ENCODE measurements at regions not wholly inside any gene's neighbourhood (a gene's known extent, or its start where the extent isn't known, plus 50 kb on each side); places are given as distances from the start of the nearest gene placed in this dataset.
"Not testable (repeated sequence)": the region's sequence is repeated elsewhere in the genome, so short reads cannot be mapped to it uniquely, and the experiment has no call there.

DNA sequence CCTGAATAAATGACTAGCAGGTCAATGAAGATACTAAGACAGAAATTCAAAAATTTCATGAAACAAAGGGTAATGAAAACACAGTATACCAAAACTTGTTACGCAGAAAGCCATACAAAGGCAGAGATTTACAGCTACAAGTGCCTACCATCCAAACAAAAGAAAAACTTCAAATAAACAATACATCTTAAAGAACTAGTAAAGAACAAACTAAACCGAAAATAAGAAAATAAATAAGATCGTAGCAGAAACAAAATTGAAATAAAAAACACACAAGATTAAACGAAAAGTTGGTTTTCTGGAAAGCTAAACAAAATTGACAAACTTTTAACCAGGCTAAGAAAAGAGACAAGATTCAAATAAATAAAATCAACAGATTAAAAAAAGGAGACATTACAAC is 51.5 kb downstream of the VPREB1 start:
- not testable (repeated sequence) for DNase-seq (ENCODE audit: low read depth in 3 of 3)

DNA sequence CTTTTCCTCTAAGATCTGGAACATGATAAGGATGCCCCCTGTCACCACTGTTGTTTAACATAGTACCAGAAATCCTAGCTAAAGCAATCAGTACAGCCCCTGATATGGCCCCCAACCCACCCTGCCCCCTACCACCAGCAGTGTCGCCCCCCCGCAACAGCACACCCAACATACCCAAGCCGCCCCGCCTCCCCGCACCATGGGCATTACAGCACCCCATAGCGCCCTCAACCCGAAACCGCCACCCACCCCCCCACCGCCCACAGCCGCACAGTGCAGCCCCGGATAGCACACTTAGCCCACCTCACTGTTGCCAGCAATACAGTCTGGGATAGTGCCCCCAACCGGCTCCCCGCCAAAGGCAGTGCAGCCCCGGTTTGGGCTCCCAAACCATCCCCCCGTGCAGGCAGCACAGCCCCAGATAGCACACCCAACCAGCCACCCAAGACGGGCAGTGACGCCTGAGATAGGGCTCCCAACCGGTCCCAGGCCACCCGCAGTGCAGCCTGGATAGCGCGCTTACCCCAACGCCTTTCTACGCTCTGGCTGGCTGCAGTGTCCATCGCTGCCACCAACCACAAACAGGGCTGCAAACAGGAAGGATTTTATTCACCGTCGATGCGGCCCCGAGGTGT is 52.7 kb downstream of the VPREB1 start:
- not testable (repeated sequence) for DNase-seq (ENCODE audit: low read depth in 3 of 3)

DNA sequence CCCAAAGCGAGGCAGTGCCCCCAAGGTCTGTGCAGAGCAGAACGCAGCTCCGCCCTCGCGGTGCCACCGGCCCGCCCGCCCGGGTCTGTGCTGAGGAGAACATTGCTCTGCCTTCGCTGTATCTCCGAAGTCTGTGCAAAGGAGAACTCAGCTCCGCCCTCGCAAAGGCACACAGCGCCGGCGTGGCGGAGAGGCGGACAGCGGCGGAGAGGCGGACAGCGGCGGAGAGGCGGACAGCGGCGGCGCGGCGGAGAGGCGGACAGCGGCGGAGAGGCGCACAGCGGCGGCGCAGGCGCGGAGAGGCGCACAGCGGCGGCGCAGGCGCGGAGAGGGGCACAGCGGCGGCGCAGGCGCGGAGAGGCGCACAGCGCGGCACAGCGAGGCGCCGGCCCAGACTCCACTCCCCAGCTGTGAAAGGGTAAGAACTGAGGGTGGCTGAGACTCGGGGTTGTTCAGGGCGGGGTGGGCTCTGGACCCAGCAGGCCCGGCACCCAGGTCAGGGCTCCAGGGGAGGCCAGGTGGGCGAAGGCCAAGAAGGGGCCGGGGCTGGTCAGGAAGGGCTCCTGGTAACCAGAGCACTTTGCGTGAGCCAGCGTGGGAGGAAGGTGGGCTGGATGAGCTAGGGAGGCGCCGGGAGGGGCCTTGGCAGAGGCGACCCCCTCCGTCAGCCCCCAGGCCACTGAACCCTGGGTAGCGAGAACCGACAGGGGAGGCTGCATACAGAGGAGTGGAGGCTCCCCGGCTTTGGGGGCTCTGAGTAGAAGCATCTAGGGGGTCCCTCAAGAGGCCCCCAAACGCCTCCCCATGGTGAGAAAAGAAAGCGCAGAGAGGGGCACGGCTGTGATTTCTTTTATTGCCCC is 53.4 kb downstream of the VPREB1 start:
- peak; percentile 46 to 59 (median 54) for DNase-seq (ENCODE audit: low read depth in 3 of 3)

GRCh38 chr22:22298654-22299009 is 54.0 kb downstream of the VPREB1 start:
- not testable (repeated sequence) for DNase-seq (ENCODE audit: low read depth in 3 of 3)

GRCh38 chr22:22300511-22300910 is 55.9 kb downstream of the VPREB1 start:
- not testable (repeated sequence) for DNase-seq (ENCODE audit: low read depth in 3 of 3)

DNA sequence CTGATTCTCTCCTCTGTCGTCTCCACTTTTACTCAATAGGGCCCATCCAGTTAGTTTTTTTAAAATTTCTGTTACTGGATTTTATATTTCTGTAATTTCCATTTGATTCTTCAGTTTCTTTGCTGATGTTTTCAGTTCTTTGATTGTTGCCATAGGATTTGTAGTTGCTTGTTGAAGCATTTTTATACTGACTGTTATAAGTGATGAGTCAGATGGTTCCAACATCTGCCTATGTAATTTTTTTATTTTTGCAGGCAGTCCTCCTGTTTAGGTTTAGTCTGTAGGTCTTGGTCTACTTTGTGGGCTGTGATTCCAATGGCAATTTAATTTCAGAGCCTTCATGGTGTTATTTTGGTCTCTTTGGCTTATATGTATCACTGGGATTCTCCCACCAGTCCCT is 56.4 kb downstream of the VPREB1 start:
- DNase-seq (ENCODE audit: low read depth in 3 of 3): not testable (repeated sequence)

DNA sequence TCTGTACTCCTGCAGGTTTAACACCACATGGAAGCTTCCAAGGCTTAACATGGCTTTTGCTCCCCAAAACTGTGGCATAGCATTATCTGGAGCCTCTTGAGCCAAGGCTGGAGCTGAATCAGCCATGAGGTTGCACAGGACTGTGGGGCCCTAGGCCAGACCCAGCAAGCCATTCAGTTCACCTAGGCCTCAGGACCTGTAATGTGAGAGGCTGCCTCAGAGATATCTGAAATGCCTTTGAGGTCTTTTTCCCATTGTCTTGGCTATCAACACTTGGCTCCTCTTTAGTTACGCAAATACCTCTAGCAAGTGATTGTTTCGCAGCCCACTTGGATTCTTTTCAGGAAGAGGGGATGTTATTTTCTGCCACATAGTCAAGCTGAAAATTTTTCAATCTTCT is 72.0 kb downstream of the VPREB1 start:
- DNase-seq (ENCODE audit: low read depth in 3 of 3): no peak

GRCh38 chr22:22318723-22319465 is 74.3 kb downstream of the VPREB1 start:
- no peak for DNase-seq (ENCODE audit: low read depth in 3 of 3)

GRCh38 chr22:22321743-22322611 is 77.4 kb downstream of the VPREB1 start:
- DNase-seq (ENCODE audit: low read depth in 3 of 3): peak; percentile 53 to 63 (median 55)

DNA sequence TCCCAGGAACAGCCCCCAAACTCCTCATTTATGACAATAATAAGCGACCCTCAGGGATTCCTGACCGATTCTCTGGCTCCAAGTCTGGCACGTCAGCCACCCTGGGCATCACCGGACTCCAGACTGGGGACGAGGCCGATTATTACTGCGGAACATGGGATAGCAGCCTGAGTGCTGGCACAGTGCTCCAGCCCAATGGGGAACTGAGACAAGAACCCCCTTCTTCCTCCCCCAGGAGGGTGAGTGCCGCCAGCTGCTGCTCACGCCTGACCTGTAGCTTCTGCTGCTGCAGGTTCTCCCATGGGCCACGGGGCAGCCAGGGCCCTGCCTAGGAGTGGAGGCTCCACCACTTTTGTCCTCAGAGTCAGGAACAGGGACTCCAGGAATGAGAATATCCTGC is 78.2 kb downstream of the VPREB1 start:
- DNase-seq (ENCODE audit: low read depth in 3 of 3): no peak

DNA sequence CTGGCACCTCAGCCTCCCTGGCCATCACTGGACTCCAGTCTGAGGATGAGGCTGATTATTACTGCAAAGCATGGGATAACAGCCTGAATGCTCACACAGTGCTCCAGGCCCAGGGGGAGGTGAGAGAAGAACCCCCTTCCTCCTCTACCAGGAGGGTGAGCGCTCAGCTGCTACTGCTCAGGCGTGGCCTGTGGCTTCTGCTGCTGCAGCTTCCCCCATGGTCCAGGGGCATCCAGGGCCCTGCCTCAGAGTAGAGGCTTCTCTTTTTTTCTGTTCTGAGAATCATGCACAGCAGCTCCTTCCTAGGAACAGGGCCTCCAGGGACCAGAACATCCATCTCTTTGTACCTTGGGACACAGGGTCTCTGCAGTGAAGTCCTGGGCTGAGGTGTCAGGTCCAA is 83.1 kb downstream of the VPREB1 start:
- DNase-seq (ENCODE audit: low read depth in 3 of 3): no peak

DNA sequence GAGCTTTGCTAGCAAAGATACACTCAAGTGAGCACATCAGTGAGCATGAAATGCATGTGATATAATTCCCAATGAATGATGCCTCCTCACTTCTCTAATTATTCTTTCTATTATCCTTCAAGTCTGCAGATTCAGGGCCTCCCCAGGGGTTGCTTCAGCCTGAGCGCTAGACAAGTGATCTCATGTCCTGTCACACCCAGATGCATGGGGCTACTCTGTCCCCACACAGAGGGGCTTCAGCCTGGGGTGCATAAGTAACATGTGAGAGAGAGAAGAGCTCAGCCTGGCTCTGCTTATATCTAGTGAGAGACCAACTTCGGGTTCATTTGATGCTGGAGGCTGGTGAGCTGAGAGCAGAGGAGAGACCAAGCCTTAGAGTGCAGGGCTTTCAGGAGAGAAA is 85.2 kb downstream of the VPREB1 start:
- no peak for DNase-seq (ENCODE audit: low read depth in 3 of 3)

DNA sequence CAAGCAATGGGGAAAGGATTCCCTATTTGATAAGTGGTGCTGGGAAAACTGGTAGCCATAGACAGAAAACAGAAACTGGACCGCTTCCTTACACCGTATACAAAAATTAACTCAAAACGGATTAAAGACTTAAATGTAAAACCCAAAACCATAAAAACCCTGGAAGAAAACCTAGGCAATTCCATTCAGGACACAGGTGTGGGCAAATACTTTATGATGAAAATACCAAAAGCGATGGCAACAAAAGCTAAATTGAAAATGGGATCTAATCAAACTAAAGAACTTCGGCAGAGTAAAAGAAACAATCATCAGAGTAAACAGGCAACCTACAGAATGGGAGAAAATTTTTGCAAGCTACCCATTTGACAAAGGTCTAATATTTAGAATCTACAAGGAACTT is 91.1 kb downstream of the VPREB1 start:
- DNase-seq (ENCODE audit: low read depth in 3 of 3): not testable (repeated sequence)

- not testable (repeated sequence) for DNase-seq (ENCODE audit: low read depth in 3 of 3)
These were observed 91.7 kb downstream of the VPREB1 start for GRCh38 chr22:22336333-22336732.

DNA sequence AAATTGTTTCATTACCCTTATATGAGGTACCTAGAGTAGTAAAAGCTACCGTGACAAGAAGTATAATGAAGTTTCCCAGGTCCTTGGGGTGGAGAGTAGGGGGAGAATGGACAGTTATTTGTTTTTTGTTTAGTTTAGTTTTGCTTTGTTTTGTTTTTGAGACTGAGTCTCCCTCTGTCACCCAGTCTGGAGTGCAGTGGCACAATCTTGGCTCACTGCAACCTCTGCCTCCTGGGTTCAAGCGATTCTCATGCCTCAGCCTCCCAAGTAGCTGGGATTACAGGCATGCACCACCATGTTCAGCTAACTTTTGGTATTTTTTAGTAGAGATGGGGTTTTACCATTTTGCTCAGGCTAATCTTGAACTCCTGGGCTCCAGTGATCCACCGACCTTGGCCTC is 94.2 kb downstream of the VPREB1 start:
- DNase-seq (ENCODE audit: low read depth in 3 of 3): not testable (repeated sequence)

DNA sequence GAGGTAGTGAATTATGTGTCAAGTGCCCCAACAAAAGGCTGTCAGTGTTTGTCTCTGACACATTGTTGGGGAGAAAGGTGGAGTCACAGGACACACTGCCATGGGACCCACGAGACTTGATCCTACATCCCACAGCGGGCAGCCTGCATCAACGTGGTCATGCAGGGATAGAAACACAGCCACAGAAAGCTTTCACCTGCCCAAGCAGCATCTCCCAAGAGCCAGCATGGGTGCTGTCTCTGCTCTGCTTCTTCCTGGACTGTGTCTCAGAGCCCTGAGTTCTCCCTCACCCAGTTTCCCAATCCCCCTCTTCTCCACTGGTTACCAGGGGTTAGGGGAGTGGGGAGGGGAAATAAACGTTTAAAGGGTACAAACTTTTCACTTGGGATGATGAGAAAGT is 97.2 kb downstream of the VPREB1 start:
- DNase-seq (ENCODE audit: low read depth in 3 of 3): no peak

GRCh38 chr22:22342697-22343580 is 98.4 kb downstream of the VPREB1 start:
- peak; percentile 40 to 57 (median 46) for DNase-seq (ENCODE audit: low read depth in 3 of 3)

- DNase-seq (ENCODE audit: low read depth in 3 of 3): no peak
These were observed 99.2 kb downstream of the VPREB1 start for GRCh38 chr22:22343581-22344296.

- no peak for DNase-seq (ENCODE audit: low read depth in 3 of 3)
These were observed 99.8 kb downstream of the VPREB1 start for GRCh38 chr22:22344430-22344829.

- no peak for DNase-seq (ENCODE audit: low read depth in 3 of 3)
These were observed 101.2 kb downstream of the VPREB1 start for GRCh38 chr22:22345781-22346180.
